GM19023 (cell line): ENCODE measurements at regions not wholly inside any gene's neighbourhood (a gene's known extent, or its start where the extent isn't known, plus 50 kb on each side); places are given as distances from the start of the nearest gene placed in this dataset.

ENCODE experiments used
- ATAC-seq: cut with Tn5 transposase; IDR thresholded peaks from one replicate; pipeline ENCODE4 v1.9.1; 2021; ENCODE audit warnings: mild to moderate bottlenecking, moderate library complexity; ENCODE audit not compliant: unreplicated experiment

DNA sequence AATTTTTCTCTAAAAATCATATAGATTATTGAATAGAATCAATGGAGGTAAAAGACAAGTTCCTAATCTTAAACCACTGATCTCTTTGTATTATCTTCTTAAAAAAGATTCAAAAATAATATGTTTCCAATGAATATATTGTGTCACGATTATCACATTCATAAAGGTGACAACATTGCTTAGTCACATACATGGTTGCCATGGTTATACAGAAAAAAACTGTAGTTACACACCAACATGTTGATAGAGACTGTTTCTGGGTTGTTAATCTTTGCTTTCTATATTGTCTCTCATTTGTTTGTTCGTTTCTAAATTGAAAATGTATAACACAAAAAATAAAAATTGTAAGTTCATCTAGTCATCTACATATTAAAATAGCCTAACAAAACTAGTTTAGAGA, 376.0 kb upstream of the ALCAM start:
- no peak for ATAC-seq

DNA sequence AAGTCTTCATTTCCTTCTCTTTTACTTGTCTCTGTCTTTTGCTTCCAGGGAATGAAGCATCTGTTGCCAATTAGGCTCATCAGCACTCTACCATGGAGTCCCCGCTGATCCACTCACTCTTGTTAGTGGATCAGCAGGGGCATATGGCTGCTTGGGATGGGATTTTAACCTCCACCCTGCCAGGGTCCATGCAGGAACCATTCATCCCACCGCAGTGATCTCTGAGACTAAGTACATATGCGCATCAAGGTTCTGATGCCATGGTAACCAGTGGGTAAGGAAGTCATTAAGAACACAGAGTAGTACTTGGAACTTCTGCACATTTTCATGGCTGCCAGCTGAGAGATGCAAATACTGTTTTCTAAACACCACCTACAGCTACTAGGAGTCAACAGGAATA, 374.0 kb upstream of the ALCAM start:
- no peak for ATAC-seq

DNA sequence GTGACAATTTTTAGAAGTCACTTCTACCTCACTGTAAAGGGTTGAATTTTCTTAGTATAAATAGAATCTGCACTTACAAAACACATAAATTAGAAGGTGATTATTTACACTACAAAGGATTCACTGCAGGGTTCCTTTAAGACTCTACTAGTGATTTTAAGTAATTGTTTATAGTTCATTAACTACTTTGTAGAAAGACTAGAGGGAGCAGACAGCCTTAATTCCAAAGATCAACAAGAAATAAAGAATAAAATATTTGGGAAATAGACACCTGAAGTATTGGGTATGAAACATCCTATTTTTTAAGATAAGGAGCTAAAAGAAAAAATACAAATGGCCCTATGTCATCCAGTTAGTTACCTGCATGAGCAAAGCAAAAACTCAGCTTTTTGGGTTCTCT, 360.5 kb upstream of the ALCAM start:
- ATAC-seq = no peak

DNA sequence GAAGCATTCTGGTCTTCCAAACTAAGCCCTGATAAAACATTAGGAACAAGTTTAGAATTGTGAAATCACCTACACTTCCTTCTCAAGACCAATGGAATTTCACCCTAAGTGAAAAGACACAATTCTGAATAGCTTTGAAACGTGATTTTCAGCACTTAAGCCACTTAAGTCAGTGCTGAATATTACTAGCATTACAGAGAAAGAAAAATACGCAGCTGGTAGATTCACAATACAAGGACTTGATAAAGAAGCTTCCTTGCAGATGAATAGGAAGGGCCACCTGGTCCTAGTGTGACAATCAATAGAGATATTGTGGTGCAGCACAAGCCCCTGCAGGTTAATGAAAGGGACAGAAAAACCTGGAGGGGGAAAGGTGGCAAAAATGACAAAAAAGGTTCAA, 353.1 kb upstream of the ALCAM start:
- ATAC-seq = no peak

DNA sequence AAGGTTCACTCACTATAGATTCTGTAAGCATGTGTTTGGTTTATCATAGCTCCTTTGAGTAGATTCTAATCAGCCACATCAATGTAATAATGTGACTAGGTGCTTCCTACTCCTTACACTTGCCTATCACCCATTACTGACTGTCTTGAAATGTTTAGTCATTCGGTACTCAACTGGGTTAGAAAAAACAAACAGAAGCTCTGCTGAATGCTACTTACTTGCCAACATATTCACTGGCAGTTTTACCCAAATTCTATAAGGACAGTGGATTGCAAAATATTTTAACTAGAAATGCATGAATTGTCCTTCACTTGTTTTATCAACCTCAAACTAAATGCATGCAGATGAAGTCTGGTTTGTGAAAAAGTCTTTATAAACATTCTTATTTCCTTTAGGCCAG, 352.1 kb upstream of the ALCAM start:
- ATAC-seq = no peak

DNA sequence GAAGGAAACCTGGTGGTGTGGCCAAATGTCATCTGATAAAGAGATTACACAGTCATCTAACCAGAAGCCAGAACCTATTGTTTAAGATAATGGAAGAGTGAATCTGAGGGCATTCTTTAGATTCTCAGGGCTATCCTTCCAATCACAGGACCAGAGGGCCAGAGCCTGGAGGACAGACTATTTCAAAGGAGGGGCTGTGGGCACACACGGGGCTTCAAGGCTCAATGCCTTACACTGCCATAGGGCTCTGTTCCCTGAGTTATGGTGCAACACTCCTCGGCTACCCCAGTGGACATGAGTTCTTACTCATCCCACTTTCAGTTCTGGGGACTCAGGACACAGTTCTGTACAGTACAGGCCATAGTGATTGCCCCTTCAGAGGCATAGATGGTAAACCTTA, 343.9 kb upstream of the ALCAM start:
- no peak for ATAC-seq

DNA sequence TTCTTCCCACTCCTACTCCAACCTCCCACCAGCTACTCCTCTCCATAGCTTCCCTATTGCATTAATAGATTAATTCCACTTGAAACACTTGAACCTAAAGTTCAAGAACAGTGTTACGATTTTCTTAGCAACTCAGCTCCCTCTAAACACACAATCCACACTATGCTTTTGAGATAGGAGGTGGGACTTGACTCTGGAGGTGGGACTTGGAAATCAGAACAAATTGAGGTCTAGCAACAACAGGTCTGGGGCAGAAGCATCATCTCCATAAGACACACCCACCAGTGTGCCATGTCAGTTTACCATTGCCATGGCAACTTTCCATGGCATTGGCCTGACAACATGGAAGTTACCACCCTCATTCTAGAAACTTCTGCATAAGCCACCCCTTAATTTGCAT, 336.5 kb upstream of the ALCAM start:
- no peak for ATAC-seq

DNA sequence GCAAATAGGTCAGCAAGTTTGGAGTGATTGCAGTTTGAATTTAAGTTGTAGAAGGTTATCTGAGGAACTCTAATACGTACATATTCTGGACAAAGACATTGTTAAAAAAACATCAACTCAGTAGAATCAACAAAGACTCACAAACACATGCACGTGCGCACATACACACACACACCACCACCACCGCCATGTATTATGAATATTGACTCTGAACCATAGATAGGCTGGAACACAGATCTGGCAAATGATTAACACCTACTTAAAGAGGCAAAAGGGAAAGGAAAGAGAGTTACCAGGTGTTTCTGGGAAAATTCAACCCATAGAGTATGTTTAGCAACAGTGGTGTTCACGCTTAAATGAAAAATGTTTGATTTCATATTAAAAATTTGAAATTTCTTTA, 334.2 kb upstream of the ALCAM start:
- ATAC-seq = no peak

DNA sequence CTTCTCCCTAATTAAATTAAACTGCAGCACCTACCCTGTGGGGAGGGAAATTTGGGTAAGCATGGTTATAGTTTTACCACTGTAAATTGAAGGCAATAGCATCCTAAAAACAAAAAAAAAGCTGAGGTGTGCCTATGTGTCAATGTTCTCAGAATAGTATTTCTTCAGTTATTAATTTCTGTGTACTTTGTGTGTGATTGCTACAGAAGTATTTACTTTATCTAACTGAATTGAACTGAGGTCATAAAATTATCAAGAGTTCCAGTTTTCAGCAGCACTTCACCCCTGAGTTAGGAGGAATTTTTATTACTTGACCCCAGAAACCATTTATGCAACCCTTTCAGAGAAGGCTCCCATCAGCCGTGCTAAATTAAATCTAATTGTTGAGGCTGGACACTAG, 333.6 kb upstream of the ALCAM start:
- ATAC-seq = no peak

DNA sequence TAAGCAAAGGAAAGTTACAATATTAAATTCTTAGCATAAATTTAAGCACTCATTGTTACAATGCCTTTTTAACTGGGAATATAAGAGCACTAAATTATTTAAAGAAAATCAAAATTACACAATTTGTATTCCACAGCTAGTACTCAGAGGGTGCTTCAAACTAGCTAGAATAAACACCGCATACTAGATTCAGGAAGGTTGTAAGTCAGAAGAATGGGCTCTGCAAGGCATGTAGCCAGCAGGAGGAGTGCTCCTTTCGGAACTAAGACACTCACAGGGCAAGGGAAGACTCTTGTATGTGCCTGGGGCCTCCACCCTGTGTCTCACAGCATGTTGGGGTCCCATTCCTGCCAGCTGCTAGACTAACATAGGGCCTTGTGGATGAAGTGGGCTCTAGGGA, 327.7 kb upstream of the ALCAM start:
- no peak for ATAC-seq

DNA sequence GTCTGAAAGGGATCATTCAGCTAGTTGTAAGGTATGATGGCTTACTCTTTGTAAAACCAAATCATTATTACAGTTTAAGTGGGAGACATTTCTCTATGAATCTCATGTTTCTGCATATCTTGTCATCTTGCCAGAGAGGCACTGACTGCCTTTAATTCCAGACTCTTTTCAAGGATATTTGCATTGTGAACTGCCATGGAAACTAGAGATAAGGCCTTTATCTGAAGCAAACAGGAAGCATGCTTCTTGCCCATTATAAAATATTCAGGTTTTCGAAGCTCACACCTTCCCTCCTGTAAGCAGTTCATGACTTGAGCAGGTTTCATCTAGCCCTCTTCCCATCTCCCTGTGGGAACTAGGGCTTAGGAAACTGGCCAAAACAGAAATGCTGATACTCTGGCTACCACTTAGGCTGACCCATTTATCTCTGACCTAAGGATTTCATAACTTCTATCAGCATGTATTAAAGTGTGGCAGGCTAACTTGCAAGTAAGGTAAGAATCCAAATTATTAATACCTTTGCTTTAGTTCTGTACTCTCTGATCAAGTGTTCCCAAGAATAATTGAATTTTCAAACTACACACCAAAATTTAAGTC, 326.6 kb upstream of the ALCAM start:
- no peak for ATAC-seq

DNA sequence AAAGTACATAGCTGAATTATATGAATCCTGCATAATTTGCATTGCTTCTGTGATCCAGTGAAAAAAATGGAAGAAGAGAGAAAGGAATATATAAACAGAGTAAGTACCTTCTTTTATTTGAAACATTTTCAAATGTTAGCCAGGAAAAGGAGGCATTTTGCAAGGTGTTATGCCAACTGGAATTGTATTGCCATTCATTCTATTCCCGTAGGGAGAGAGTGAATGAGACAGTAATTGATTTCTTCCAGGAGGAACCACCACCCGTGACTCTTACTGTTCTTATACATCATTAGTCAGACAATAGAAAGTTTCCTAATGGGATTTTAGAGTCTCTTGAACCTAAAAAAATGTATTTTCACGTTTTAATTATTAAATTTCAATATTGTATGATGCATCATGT, 324.1 kb upstream of the ALCAM start:
- no peak for ATAC-seq

DNA sequence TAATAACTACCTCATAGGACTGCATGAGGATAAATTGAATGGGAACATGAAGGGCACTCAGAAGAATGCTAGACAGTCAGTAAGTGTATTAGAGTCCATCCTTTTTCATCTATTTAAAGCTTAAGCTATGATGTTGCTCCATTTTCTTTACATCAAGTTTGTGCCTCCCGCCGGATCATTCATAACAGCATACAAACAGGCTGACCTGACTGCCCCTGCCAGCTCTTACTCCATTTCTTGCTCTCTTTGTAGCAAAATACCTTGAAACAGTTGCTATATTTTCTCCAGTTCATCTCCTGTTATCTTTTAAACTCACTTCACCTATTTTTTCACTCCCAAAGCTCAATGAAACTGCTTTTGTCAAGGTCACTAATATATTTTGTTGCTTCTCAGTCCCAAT, 315.6 kb upstream of the ALCAM start:
- ATAC-seq = no peak

DNA sequence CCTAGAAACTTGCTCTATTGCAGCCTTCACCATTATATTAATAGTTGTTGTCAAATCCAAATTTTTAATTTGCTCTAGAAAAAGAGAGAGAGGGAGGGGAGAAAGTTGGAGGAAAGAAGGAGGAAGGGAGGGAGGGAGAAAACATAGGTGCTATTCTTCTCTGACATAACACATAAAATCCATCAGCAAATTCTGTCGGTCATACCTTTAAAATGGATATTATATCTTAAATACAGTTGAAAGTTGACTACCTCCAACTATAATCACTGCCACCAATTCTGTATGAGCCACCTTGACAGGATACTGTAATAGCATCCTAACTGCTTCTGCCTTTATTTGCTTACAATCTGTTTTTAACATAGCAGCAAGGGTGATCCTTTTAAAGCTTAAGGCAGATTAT, 314.7 kb upstream of the ALCAM start:
- ATAC-seq = no peak

DNA sequence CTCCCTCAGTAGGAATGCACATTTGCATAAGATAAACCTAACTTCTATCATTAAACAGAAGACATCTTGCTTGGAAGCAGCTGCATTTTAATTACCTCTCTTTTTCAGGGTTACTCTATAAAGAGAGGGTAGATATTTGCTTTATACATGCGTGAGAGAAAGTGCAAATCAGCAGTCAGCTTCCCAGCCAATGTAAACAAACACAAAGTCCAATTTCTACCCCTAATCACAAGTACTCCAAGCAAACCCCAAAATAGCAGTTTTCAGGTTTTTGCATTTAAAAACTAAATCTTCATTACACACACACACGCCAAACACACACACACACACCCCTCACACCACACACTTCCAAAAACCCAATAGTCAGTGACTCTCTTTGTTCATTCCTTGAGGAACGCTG, 303.9 kb upstream of the ALCAM start:
- no peak for ATAC-seq

DNA sequence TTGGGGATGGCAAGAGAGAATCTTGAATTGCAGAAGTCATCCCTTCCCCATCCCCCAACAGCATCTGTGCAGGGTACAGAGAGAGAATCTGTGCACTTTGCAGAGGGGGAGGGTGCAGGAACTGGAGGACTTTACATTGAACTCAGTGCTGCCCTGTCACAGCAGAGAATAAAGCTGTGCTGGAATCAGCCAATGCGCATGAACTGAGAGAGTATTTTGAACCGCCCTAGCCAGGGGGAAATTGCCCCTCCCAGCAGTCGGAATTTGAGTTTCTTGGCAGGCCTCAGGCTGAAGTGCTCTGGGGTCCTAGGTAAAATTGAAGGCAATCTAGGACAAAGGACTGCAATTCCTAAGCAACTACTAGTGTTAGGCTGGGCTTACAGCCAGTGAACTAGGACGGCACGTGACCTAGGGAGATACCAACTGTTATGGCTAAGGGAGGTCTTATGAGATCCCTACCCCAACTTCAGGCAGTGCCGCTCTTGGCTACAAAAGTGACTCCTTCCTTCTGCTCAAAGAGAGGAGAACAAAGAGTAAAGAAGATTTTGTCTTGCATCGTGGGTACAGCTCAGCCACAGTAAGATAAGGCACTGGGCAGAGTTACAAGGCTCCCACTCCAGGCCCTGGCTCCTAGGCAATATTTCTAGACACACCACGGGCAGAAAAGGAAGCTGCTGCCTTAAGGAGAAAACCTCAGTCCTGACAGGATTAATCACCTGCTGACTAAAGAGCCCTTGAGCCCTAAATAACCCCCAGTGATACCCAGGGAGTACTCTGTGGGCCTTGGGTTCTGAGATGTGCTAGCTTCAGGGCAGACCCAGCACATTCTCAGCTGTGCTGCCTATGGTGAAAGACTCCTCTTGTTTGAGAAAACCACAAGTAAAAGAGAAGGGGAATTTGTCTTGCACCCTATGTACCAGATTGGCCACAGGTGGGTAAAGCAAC, 300.5 kb upstream of the ALCAM start:
- no peak for ATAC-seq

DNA sequence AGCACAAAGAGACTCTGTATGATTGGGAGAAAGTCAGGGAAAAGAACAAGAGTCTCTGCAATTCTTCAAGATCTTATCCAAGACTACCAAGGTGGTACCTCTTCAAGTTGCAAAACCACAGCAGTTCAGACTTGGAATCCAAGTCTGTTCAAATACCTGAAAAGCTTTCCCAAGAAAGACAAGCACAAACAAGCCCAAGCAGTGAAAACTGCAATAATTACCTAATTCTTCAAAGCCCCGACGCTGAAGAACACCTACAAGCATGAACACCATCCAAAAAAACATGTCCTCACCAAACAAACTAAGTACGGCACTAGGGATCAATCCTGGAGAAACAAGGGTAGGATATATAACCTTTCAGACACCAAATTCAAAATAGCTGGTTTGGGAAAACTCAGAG, 299.3 kb upstream of the ALCAM start:
- no peak for ATAC-seq

DNA sequence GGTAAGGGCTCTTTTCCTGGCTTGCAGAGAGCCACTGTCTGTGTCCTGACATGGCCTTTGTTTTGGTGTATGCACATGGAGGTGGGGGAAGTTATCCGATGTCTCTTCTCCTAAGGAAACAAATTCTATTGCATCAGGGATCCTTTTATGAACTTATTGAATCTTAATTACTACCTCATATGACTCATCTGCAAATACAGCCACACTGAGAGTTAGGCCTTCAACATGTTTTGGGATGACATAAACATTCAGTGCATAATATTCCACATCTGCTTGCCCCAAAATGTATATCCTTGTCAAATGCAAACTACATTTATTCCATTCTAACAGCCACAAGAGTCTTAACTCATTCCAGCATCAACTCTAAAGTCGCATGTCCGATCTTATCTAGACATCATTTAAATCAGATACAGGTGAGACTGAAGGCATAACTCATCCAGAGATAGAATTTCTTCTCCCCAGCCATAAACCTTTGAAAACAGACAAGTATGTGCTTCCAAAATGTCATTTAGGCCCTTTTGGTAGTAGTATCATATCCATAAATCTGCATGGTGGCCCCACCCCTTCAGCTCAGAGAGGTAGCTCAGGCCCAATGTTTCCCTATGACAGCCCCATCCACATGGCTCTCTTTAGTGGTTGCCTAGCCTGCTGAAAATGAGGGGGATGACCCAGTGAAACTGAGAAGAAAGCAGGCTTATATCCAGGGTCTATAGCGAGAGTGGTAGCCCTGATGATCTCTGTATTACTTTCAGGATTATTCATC, 289.5 kb upstream of the ALCAM start:
- no peak for ATAC-seq

DNA sequence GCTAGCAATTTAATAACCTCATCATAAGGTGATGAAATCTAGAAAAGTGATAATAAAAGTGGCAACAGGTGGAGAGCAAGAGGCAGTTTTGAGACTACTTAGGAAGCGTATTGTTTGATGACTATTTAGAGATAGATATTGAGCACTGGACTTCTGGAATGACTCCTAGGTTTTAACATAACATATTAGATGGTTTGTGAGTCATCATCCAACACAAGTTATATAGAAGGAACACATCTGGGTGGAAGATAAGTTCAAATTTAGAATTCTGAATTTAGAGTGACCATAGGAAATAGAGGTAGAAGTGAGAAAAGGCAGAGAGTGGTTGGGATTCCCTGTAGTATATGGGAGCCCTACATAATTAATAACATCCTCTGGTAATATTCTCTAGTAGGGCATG, 282.8 kb upstream of the ALCAM start:
- no peak for ATAC-seq

DNA sequence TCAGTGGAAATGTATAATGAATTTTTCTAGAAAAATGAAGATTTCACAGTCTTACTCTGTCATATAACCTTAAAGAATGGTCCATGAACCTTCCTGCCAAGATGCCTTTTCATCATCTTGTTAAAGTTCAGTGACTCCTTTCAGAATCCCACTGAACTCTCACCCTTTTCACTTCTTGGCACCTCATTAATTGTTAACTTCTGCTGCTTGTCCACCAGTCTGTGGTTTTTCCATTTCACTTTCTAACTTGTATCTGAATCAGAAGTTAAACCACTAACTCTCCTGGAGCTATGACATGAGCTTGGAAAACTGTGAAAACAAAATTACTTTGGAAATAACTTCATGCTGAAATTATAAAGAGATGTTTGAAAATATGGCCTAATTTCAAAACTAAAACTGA, 281.2 kb upstream of the ALCAM start:
- ATAC-seq = no peak

DNA sequence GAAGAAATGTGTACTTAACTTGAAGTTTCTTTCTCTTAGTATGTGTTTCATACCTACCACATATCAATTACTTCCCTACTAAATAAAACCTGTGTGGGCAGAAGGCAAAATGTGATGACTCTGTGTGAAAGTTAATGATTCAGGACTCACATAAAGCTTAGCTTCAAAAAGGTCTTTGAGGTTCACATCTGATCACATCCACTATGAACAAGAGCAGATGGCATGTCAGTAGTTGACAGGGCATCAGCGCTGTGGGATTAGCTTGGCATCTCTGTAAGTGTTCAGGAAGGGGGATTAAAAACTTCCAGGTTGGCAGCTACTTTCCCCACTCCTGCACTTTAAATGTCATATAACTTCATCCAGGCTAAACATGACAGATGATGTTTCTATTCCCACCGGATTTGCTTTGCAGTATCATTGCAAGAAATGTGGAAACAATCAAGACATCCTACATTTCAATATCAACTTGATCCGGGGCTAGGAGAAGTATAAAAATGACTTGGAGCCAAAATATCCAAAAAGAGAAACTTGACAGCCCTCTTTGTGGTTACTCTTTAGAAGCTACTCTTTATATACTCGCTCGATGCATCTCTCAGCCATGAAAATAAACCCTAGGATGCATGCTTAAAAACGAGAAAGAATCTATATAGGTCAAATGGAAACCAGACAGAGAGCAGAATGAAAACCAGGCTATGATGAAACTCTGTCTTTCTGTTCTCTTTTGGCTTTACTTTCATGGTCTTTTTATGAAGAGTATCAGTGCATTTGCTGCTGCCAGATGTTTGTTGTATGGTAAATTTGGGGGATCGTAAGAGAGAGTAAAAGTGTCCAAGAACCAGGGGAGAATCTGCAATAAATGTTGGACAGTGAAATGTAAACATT, 273.1 kb upstream of the ALCAM start:
- ATAC-seq = no peak
